ENCODE measurements at regions not wholly inside any gene's neighbourhood (a gene's known extent, or its start where the extent isn't known, plus 50 kb on each side); places are given as distances from the start of the nearest gene placed in this dataset.

DNA sequence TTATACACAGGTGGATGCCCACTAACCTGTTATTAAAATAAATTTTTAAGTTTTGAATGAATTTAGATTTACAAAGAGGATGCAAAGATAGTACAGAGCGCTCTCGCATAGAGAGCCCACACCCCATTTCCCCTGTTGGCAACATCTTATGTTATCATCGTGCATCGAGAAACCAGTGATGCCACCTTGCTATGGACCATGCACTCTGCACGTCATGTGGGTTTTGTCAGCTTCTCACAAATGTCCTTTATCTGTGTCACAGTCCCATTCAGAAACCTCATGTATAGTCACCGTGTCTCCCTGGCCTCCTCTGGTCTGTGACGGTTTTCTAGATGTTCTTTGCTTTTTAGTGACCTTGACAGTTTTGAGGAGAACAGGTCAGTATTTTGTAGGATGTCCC lies 60.0 kb downstream of the ING1 start:
- no peak for DNase-seq

DNA sequence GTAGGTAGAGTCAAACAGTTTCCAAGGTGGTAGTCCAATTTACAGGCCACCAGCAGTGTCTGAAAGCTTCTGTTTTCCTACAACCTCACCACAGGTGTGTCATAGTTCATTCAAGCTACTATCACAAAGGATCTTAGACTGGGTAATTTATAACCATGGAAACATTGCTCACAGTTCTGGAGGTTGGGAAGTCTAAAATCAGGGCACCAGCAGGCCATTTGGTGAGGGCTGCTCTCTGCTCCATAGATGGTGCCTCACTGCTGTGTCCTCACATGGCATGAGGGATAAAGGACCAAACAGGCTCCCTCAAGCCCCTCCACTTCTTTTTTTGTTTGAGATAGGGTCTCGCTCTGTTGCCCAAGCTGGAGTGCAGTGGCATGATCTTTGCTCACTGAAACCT lies 60.6 kb downstream of the ING1 start:
- DNase-seq, result no peak

DNA sequence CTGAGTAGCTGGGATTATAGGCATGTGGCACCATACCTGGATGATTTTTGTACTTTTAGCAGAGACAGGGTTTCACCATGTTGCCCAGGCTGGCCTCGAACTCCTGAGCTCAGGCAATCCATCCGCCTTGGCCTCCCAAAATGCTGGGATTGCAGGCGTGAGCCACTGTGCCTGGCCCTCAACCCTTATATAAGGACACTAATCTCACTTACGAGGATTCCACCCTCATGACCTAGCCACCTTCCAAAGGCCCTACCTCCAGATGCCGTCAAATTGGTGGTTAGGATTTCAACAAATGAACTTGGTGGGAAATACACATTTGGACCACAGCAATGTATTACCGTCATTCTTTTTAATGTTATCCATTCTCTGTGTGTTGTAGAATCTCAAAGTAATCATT lies 61.0 kb downstream of the ING1 start:
- no peak for DNase-seq

DNA sequence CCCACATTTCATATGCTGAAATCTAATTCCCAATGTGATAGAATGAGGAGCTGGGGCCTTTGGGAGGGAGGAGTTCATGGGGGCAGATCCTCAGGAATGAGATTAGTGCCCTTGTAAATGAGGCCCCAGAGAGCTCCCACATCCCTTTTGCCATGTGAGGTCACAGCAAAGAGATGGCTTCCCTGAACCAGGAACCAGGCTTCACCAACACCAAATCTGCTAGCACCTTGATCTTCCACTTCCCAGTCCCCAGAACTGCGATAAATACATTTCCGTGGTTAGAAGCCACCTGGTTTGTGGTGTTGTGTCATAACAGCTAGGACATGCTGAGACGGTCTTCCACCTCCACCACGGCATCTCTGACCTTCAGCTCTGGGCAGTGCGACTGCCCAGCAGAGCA lies 62.1 kb downstream of the ING1 start:
- DNase-seq, result no peak

DNA sequence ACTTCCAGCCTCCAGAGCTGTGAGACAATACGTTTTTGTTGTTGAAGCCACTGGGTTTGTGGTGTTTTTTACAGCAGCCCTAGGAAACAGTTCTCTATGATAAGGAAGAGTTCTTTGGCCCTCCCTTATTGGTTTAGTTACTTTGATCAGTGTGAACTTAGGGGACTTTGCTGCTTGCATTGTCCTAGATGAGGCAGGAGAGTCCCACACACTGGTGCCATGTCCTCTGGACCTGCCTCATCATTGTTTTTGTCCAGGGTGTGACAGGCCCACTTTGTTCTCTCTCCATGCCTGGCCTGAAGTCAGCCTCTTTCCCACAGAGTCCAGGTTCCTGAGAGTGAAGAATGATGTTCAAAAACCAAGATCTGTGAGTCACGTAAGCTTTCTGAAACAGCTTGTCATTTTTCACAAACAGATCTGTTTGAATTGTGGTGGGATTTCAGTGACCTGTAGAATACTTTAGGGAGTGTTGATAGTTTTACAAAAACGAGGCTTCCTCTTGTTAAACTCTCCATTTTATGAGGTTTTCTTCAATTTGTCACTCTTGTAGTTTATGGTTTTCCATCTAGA lies 63.8 kb downstream of the ING1 start:
- no peak for DNase-seq

DNA sequence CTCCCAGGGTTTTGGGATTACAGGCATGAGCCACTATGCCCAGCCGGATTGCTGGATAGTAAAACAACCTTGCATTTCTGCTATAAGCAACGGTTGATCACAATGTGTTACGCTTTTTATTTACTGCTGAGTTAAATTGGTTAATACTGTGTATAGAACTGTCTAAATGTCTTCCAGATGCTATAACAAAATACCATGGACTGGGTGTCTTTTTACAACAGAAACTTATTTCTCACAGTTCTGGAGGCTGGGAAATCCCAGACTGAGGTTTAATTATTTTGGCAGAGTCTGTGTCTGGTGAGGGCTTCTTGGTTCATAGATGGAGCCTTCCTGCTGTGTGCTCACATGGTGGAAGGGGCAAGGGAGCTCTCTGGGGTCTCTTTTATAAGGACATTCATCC lies 65.5 kb downstream of the ING1 start:
- no peak for DNase-seq

DNA sequence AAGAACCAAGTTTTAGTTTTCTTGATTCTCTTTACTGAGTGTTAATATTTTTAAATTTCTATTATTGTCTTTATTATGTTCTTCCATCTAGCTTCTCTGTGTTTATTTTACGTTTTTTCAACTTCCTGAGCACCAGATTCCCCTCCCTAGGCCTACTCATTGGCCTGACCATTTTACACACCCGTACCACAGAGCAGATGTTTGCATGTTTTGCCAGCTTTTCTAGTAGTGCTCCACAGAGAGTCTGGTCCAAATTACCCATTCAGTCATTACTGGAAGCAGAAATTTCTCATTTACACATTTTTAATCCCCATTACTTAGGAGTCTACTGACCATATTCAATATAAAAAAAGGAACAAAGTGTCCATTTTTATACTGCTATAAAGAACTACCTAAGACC lies 66.9 kb downstream of the ING1 start:
- no peak for DNase-seq

DNA sequence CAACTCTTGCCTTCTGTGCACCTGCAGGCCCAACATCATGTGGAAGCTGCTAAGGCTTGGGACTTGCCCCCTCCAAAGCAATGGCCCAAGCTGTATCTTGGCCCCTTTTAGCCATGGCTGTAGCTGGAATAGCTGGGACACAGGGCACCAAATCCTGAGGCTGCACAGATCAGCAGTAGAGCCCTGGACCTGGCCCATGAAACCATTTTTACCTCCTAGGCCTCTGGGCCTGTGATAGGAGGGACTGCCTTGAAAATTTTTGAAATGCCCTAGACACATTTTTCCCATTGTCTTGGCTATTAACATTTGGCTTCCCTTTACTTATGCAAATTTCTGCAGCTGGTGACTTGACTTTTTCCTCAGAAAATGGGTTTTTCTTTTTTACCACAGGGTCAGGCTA lies 68.7 kb downstream of the ING1 start:
- DNase-seq, result no peak

DNA sequence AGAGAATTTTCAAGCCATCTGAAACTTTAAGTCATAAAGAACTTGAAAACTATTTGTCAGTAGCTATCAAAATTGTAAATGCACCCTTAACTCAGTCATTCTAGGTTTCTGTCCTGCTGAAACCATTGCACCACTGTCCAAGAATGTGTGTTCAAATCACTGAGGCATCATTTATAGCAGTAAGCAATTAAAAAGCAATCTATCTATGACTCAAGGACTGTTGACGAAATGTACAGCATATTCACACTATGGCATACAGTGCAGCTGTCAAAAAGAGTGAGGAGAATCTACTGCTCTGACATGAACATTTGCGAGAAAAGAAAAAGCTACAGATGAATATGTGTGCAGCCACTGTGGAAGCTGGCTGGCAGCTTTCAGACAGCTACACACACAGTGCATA lies 71.2 kb downstream of the ING1 start:
- no peak for DNase-seq

DNA sequence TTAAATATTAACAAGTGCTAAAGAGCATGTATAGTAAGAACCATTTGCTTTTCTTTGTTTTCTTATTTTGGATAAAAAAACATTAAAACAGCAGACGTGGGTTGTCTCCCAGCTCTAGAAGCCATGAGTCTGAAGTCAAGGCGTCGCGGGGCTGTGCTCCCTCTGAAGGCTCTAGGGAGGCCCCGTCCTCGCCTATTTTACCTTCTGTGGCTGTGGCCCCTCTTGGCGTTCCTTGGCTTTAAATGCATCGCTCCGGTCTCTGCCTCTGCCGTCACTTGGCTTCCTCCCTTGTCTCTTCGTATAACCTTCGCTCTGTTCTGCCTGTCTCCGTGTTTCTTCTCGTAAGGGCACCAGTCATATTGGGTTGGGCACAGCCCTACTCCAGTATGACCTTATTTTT lies 75.3 kb downstream of the ING1 start:
- no peak for DNase-seq

DNA sequence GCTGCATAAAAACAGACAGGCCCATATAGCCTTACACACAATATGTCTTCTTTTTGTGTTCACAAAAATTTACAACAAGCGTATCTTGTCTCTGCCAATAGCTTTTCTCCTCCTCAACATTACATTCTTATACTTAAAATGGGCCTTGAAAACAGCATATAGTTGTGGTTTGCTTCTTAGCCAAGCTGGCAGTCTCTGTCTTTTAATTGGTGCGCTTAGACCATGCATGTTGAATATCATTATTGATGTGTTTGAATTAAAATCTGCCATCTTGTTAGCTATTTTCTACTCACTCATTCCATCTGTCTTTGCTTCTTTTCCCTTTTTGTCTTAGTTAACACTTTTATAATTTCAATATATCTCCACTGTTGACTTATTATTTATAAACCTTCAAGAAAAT lies 76.4 kb downstream of the ING1 start:
- no peak for DNase-seq

DNA sequence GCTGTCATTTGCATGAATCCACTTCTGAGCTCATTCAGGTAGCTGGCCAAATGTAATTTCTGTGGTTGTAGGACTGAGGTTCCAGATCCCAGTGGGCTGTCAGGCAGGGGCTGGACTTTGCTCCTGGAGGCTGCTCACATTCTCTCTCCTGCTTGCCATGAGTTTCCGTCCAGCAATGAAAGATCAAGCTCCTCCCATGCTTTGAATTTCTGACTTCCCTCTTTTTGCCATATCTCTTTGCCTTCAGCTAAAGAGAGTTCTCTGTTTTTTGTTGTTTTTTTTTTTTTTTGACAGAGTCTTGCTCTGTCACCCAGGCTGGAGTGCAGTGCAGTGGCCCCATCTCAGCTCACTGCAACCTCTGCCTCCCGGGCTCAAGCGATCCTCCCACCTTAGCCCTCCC lies 76.9 kb downstream of the ING1 start:
- DNase-seq, result no peak

DNA sequence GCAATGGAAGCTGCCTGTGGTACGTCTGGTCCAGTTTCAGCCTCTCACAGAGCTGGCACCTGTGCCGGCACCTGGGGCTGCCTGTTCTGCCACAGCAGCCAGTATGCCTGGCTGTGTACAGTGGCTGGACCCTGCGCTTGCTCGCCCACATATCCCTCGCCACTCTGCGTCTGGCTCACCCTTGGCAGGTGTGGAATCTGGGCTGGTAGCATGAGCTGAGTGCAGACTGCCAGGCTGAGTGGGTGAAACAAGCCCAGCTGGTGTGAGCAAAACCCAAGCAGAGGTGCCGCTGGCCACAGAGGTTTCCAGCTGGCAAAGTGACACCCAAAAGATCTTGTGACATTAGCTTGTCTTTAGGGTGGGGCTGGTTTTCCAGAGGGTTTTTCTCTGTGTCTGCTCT lies 80.7 kb downstream of the ING1 start:
- no peak for DNase-seq

DNA sequence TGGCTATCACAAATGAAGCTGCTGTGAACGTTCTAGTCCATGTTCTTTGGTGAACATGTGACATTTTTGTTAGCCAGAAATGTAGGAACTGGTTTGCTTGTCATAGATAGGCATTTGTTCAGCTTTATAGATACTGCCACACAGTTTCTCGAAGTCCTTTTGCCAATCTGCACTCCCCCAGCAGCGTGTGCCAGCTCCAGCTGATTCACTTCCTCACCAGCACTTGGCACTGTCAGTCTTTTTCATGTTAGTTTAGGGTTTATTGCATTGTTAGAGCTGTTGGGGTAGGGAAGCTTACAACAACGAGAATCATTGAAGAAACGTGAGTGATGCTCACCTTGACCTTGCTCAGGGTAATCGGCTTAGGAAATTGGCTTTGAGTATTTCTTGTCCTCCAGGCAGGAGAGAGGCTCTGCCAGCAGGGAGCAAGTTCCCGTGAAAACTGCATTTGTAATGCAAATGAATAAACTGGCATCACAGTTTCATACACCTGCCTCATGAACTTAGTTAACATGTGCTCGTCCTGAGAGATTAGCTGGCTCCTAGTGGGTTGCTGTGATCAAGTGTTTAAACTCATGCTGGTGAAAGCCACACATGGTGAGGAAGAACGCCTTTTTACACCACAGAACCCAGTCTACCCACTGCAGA lies 83.9 kb downstream of the ING1 start:
- no peak for DNase-seq

DNA sequence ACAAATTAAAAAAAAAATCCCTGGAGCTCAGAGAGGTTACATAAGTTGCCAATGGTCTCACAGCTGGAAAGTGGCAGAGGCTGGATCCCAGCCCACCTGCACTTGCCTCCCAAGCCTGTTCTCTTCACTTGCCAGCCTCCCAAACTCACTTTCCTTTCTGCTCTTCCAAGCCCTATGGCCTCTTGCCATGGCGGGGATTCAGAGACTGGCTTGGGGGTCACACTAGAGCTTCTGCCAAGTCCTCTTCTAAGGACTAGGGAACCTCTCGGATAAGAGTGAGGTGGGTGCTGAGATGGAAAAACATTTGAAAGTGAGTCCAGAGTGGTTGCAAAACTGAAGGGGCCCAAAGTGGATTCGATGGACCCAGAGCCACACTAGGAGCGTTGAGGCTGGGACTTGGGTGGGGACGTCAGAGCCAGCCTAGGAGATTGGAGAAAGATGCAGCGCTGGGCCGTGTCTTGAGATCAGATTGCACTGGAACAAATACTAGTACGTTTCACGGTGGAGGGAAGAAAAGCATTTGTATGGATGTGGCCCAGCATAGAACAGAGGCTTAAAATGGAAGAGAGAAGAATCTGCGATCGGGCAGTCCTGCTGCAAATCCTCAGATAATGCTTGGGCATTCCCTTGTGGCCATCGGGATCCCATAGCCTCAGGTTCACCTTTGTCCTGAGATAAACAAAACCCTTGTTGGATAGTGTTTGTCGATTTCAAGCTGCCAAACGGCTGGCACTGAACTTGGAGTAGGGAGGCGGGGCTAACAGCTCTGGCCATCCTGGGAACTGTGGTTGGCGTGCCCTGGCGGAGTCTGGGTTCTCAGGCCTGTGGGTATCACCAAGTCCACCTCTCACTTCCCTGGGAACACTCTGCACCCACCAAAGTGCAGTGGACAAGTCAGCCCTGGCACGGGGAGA lies 84.8 kb downstream of the ING1 start:
- DNase-seq, result no peak

DNA sequence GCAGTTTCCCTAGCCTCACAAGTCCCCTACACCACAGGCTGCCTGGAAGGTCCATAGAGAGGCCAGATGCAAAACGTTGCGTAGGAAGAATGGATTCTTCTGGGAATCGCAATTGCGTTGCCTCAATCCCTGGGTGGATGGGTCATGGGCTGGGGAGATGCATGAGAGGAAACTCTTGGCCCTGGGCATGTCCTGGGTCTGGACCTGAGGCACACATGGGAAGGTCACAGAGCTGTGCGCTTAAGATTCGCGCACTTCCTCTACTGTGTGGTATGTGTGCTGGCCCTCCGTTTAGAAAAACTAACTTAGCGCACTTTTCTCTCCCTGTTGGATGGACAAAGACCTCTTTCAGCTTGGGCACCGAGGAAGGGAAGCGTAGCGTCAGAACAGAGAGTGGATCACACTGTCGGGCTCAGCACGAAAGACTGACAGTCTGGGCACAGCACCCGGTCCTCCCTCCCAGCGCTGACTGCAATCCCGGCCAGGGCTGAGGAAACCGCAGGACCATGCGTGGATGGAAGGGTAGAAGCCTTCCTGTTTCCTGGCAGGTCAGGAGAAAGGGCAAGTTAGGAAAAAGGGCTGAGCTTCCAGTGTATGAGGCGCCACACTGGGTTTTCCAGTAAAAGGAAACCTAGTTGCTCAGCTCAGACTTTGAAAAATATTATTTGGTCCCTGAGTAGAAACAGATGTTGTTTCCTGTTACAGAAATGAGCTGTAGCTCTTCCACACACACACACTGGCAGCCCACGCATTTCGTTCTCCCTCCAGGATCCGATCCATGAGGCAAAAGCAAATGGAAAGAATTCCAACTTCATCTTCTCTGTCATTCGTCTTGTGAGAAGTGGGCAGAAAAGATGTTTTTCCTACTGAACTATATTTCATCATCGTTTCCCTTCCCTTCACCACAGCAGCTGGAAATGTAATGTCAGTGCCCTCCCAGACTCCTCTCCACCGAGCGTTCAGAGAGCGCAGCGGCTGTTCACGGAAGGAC lies 86.0 kb downstream of the ING1 start:
- no peak for DNase-seq

DNA sequence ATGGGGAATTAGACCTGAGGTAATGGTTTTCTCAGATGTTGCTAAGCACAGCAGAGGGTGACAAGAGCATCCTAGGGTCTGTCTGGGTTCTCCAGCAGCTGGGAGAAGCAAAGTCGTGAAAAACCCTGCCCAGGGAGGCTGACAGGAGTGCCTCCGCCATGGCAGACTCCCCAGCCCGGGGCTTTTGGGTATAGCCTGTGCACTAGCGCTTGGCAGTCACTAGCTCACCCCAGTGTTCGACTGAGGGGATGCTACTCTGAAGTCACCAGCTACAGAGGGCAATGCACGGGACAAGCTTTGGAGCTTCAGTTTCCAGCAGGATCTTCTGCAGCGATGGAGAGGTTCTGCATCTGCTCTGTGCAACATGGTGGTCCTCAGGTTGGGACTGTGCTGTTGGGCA lies 87.5 kb downstream of the ING1 start:
- no peak for DNase-seq

DNA sequence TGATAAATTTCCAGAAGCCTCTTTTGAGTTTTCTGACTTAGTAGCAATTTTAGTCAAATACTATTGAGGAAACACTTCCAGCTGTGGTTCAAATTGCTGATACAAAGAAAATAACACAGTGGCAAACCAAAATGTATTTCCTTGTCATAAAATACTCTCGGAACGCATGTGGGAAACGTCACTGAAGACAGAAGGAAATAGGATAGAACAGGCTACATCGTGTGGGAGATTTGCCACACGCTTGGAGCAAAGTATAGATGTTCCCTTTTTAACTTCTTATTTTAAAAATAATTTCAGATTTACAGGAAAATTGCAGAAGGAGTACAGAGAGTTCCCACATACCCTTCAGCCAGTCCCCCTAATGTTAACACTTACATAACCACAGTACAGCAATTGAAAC lies 88.8 kb downstream of the ING1 start:
- DNase-seq, result no peak

DNA sequence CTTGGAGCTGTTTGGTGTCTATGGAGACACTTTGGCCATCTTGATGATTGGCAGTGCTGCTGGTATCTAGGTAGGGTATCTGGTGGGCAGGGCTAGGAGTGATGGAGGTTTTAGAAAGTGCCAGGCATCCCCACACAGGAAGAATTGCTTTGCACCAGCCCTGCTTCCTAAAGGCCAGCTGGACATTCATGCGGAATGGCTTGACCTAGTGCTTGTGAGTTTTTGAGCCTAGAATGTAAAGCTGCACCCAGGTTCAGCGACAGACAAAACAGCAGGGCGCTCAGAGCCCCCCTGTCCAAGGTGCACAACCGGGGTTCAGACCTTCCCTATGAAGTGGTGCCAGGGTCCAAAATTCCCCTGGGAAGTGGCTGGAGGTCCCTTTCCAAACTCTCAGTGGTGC lies 93.1 kb downstream of the ING1 start:
- no peak for DNase-seq

DNA sequence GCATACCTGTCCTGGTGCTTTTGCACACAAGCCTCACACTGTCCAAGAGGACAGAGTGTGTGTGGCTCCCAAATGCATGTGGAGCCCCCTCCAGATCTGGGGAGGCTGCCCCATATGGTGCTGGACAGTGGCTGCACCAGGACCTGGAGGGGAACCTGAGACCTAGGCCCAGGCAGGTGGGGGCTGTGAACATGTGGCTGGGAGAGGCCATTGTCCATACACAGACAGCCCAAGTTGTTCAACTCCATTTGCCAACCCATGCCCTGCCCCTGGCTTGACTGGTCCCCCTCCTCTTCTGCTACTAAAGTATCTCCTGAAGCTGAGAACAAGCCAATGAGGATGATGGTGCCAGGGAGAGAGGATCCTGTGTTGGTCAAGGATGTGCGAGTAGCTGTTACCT lies 94.0 kb downstream of the ING1 start:
- no peak for DNase-seq

DNA sequence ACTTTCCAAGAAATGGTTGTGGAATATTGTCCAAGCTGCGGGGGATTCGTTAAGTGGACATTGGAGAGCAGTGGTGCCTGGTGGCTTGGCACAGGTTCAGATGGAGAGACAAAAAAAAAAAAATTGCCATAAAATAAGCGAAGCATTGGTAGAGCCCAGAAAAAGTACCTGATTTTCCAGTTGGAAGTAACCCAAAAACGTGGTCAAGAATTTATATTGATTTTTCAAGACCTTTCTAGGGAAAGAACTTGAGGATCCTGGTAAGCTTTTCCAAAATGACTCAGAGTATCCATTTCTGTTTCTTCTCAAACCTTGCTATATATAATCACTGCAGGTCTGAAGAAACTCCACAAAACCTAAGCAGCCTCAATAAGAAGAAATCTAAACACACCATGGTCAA lies 94.6 kb downstream of the ING1 start:
- DNase-seq, result no peak

DNA sequence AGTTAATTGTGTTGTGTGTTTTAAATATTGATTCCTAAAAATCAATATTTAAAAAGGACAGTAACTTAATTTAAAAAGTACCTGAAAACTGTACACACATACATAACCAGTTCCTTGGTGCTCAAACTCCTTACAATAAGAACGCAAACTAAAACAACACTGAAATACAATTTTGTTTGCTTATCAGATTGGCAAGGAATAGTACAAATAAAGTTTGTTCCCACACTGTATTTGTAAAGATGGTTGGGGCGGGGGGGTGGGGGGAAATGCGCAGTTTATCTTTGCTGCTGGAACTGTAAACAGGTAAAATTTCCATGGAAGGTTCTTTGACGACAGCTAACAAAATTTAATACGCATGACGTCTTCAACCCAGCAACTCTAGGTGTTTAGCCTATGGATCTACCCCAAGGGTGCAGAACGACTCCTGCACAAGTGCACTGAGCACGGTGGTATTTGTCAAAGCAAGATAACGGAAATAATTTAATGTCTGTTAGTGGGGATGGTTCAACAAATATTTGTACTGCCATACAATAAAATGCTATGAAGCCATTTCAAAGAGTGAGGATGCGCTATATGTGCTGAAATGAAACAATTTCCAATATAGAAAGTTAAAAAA lies 96.5 kb downstream of the ING1 start:
- DNase-seq, result no peak

Data from activated CD4-positive, alpha-beta T cell treated with anti-CD3 and anti-CD28 coated beads for 48 hours (primary cell).